HEK293T (cell line): ENCODE measurements at regions not wholly inside any gene's neighbourhood (a gene's known extent, or its start where the extent isn't known, plus 50 kb on each side); places are given as distances from the start of the nearest gene placed in this dataset.

Source experiments
- CTCF ChIA-PET: fragments of 350-600 bp; formaldehyde crosslinking; extraction: SDS; loops from one replicate; lab custom pipeline; 2021; ENCODE audit warnings: antibody characterized with exemption, inconsistent platforms; lab: Yijun Ruan, JAX
- POLR2A ChIA-PET: fragments of 350-600 bp; formaldehyde crosslinking; extraction: SDS; loops from one replicate; lab custom pipeline; 2020; ENCODE audit warnings: antibody characterized with exemption, inconsistent platforms; lab: Yijun Ruan, JAX
- DNase-seq: peaks from one replicate; pipeline ENCODE4 v3.0.0; 2012; ENCODE audit warnings: mixed read lengths; ENCODE audit errors: extremely low spot score
- ARNT ChIP-seq: fragments of 450-650 bp; IDR thresholded peaks from 2 replicates; pipeline ENCODE4 v1.6.1; 2017; ENCODE audit warnings: mild to moderate bottlenecking
- CTBP1 ChIP-seq: fragments of 450-650 bp; IDR thresholded peaks from 2 replicates; pipeline ENCODE4 v1.6.1; 2016; ENCODE audit warnings: borderline replicate concordance
- ELF4 ChIP-seq: fragments of 450-650 bp; IDR thresholded peaks from 2 replicates; pipeline ENCODE4 v1.6.1; 2017; ENCODE audit warnings: antibody characterized with exemption
- FOXA1 ChIP-seq: fragments of 450-650 bp; IDR thresholded peaks from 2 replicates; pipeline ENCODE4 v1.6.1; 2016; ENCODE audit warnings: mild to moderate bottlenecking
- FOXM1 ChIP-seq: fragments of 450-650 bp; IDR thresholded peaks from 2 replicates; pipeline ENCODE4 v1.6.1; 2017; ENCODE audit warnings: mild to moderate bottlenecking, borderline replicate concordance
- L3MBTL2 ChIP-seq: fragments of 450-650 bp; conservative IDR thresholded peaks from 2 replicates; pipeline ENCODE4 v1.6.1; 2016; ENCODE audit warnings: mild to moderate bottlenecking
- LEF1 ChIP-seq: fragments of 450-650 bp; IDR thresholded peaks from 2 replicates; pipeline ENCODE4 v1.6.1; 2017; ENCODE audit warnings: mild to moderate bottlenecking, borderline replicate concordance
- NFRKB ChIP-seq: fragments of 450-650 bp; IDR thresholded peaks from 2 replicates; pipeline ENCODE4 v1.6.1; 2016; ENCODE audit warnings: mild to moderate bottlenecking, moderate library complexity
- SP1 ChIP-seq: fragments of 450-650 bp; IDR thresholded peaks from 2 replicates; pipeline ENCODE4 v1.6.1; 2017
- SUZ12 ChIP-seq: fragments of 450-650 bp; IDR thresholded peaks from 2 replicates; pipeline ENCODE4 v1.6.1; 2016; ENCODE audit warnings: mild to moderate bottlenecking
- TARDBP ChIP-seq: fragments of 450-650 bp; IDR thresholded peaks from 2 replicates; pipeline ENCODE4 v1.6.1; 2016
- ZNF384 ChIP-seq: fragments of 450-650 bp; IDR thresholded peaks from 2 replicates; pipeline ENCODE4 v1.6.1; 2016
- TF ChIP-seq, protein P1 (sequence below): fragments of 450-650 bp; IDR thresholded peaks from 2 replicates; pipeline ENCODE4 v1.6.1; 2016

DNA sequence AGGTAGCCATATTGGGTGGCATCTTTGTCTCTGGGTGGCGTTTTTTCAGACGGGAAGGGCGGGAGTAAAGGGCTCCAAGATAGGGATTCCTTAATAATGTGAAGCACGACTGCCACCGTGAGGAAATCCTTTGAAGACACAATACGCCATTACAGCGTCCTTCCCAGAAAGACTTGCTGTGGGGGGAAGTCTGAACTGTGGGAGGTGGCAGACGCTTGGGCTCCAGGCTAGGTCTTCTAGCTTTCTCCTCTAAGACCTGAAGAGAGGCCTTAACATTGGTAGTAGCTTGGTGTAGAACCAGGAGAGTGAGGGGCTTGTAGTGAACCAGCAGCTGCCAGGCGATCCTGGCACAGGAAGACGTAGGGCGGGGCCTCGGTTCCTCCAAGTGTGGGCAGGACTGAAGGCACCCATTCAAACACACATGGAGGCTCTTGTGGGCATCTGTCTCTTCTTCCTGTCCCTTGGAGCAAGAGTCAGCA is 197.3 kb downstream of the OR13H1 start:
- TF ChIP-seq ZNF384: peak; percentile 100
- TF ChIP-seq, protein P1, sequence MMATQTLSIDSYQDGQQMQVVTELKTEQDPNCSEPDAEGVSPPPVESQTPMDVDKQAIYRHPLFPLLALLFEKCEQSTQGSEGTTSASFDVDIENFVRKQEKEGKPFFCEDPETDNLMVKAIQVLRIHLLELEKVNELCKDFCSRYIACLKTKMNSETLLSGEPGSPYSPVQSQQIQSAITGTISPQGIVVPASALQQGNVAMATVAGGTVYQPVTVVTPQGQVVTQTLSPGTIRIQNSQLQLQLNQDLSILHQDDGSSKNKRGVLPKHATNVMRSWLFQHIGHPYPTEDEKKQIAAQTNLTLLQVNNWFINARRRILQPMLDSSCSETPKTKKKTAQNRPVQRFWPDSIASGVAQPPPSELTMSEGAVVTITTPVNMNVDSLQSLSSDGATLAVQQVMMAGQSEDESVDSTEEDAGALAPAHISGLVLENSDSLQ: no peak
- no peak for DNase-seq
- ChIA-PET POLR2A (no interaction called here), CTCF (no interaction called here)

DNA sequence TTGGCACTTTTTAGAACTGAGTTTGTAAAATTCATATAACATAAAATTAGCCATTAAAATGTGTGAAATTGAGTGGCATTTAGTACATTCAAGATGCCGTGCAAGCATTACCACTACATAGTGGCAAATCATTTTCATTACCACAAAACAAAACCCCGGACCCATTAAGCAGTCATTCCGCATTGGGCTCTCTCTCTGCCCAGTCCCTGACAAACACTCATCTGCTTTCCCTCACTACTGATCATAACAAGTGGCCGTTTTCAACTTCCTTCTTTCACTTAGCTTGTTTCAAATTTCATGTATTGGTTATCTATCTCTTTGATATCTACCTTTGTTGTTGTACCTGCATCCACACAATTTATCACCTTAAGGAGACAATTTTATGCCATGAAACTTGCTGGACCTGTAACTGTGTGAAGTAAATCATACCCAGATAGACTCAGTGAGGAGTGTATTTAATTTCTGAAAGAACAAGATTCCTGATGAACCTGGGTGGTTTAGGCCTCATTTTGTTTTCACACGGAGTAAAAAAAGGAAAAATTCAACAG is 202.1 kb downstream of the OR13H1 start:
- TF ChIP-seq CTBP1 (peak; percentile 67), SUZ12 (no peak)
- TF ChIP-seq, protein P1: peak; percentile 66
- ChIA-PET CTCF (no interaction called here), POLR2A (interaction anchor here (0.9 kb wide), 1 partner anchor 70 kb away, joined by 3 read pairs; no protein-coding TSS in a partner anchor)
- DNase-seq: no peak

DNA sequence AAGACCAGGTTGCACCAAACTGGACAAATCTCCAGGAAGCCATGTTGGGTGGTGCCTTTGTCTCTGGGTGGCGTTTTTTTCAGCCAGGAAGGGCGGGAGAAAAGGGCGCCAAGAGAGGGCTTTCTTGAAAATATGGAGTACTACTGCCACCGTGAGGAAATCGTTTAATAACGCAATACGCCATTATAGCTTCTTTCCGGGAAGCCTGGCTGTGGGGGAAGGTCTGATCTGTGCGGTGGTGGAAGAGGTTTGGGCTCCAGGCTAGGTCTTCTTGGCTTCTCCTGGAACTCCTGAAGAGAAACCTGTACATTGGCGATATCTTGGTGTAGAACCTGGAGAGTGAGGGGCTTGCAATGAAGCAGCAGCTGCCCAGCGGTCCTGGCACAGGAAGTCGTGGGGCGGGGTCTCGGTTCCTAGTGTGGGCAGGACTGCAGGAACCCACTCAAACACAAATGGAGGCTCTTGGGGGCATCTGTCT is 202.7 kb downstream of the OR13H1 start:
- peak; percentile 57 for DNase-seq
- CTCF ChIA-PET: interaction anchor here (0.9 to 1.0 kb wide), 2 partner anchors 17 to 66 kb away, joined by 3 to 4 read pairs; no protein-coding TSS in a partner anchor

DNA sequence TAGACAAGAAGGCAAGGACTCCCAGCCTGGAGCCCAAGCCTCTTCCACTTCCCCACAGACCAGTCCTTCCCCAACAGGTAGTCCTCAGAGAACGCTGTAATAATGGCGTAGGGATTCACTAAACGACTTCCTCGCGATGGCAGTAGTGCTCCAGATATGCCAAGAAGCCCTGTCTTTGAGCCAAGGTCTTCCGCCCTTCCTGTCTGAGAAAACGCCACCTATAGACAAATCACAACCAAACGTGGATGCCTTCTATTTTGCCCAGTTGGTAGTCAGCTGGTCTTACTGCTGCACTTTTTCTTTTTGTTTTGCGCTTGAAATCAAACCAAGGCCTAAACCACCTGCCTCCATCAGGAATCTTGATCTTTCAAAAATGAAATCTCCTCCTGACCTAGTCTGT is 203.3 kb downstream of the OR13H1 start:
- POLR2A ChIA-PET: interaction anchor here (0.6 to 0.9 kb wide), 2 partner anchors 69 to 75 kb away, joined by 3 read pairs; no protein-coding TSS in a partner anchor
- CTCF ChIA-PET: interaction anchor here (0.9 to 1.0 kb wide), 2 partner anchors 16 to 66 kb away, joined by 3 to 4 read pairs; no protein-coding TSS in a partner anchor
- no peak for DNase-seq

More for the DNA sequence above, 202.7 kb downstream of the OR13H1 start:
- TF ChIP-seq FOXA1 (no peak), ZNF384 (peak; percentile 100)
- POLR2A ChIA-PET: interaction anchor here (0.6 to 0.9 kb wide), 2 partner anchors 69 to 75 kb away, joined by 3 read pairs; no protein-coding TSS in a partner anchor

DNA sequence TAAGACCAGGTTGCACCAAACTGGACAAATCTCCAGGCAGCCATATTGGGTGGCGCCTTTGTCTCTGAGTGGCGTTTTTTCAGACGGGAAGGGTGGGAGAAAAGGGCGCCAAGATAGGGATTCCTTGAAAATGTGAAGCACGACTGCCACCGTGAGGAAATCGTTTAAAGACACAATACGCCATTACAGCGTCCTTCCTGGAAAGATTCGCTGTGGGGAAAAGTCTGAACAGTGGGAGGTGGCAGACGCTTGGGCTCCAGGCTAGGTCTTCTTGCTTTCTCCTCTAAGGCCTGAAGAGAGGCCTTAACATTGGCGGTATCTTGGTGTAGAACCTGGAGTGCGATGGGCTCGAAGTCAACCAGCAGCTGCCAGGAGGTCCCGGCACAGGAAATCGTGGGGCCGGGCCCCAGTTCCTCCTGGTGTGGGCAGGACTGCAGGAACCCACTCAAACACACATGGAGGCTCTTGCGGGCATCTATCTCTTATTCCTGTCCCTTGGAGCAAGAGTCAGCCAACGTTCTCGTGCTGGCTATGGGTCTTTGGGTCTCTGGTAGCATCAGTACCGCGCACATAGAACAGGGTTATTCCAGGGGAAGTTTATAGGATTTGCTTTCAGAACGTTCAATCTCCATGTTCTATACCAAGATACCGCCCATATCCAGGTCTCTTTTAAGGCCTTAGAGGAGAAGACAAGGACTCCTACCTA is 208.8 kb downstream of the OR13H1 start:
- DNase-seq: no peak

More for the DNA sequence above, 203.3 kb downstream of the OR13H1 start:
- TF ChIP-seq CTBP1 (no peak), ZNF384 (peak; percentile 86)
- TF ChIP-seq, protein P1: no peak

DNA sequence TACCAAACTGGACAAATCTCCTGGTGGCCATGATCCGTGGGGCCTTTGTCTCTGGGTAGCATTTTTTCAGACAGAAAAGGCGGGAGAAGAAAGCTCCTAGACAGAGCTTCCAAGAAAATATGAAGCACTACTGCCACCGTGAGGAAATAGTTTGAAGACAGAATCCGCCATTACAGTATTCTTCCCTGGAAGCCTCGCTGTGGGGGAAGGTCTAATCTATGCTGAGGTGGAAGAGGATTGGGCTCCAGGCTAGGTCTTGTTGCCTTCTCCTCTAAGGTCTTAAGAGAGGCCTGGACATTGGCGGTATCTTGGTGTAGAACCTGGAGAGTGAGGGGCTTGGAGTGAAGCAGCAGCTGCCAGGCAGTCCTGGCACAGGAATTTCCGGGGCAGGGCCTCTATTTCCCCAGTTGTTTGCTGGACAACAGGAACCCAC is 218.9 kb downstream of the OR13H1 start:
- CTCF ChIA-PET: interaction anchor here (0.7 to 1.0 kb wide), 2 partner anchors 16 kb away, joined by 3 read pairs; no protein-coding TSS in a partner anchor
- peak; percentile 65 for DNase-seq
- peak; percentile 100 for TF ChIP-seq ZNF384
- TF ChIP-seq SUZ12: no peak
- no peak for TF ChIP-seq LEF1
- peak; percentile 58; the same call in 1 of the 2 replicates for TF ChIP-seq L3MBTL2
- TF ChIP-seq NFRKB: no peak
- POLR2A ChIA-PET: no interaction called here

More for the DNA sequence above, 208.8 kb downstream of the OR13H1 start:
- CTCF ChIA-PET: no interaction called here
- TF ChIP-seq SP1: no peak; the same call in 1 of the 2 replicates
- TF ChIP-seq ZNF384: peak; percentile 99
- POLR2A ChIA-PET: no interaction called here

DNA sequence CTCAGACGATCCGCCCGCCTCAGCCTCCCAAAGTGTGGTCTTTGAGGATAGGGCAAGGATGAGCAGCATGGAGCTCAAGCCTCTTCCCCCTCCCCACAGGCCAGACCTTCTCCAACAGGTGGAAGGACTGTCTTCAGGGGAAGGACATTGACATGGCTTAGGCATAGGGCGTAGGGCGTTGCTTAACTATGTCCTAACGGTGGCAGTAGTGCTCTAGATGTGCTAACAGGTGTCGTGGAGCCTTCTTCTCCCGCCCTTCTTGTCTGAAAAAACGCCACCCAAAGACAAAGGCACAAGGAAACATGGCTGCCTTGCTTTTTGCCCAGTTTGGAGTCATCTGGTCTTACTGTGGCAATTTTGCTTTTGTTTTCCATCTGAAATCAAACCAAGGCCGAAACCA is 219.8 kb downstream of the OR13H1 start:
- POLR2A ChIA-PET: no interaction called here
- DNase-seq: peak; percentile 58
- TF ChIP-seq ZNF384 (peak; percentile 100), FOXA1 (no peak), TARDBP (no peak), ELF4 (no peak), LEF1 (no peak), FOXM1 (peak; percentile 19; the same call in 1 of the 2 replicates), ARNT (no peak; the same call in 1 of the 2 replicates)
- TF ChIP-seq, protein P1: 0 out of 2 replicates have a peak, but pooled peaks have one; percentile 3
- CTCF ChIA-PET: interaction anchor here (0.6 to 1.3 kb wide), 4 partner anchors 17 to 40 kb away, joined by 3 to 4 read pairs (median 3); no protein-coding TSS in a partner anchor
